Kidney epithelial cell (primary cell): ENCODE measurements at regions not wholly inside any gene's neighbourhood (a gene's known extent, or its start where the extent isn't known, plus 50 kb on each side); places are given as distances from the start of the nearest gene placed in this dataset.

Source experiments
- DNase-seq: peaks from one replicate; pipeline ENCODE4 v3.0.0-alpha.2; 2010; ENCODE audit warnings: low read depth
- H3K27me3 ChIP-seq: 2 replicates; pipeline ENCODE4 v1.6.0; 2011; ENCODE audit warnings: low read length; ENCODE audit not compliant: control insufficient read depth, insufficient read depth
- H3K36me3 ChIP-seq: 2 replicates; pipeline ENCODE4 v1.5.1; 2011; ENCODE audit warnings: low read length; ENCODE audit not compliant: control insufficient read depth, insufficient read depth
- H3K4me3 ChIP-seq: 2 replicates; pipeline ENCODE4 v1.5.1; 2011; ENCODE audit warnings: low read depth, mild to moderate bottlenecking, control low read depth, low read length
- CTCF ChIP-seq: IDR thresholded peaks from 2 replicates; pipeline ENCODE4 v1.5.1; 2011; ENCODE audit warnings: mild to moderate bottlenecking, moderate library complexity, low read length, control low read depth, inconsistent platforms; ENCODE audit not compliant: insufficient read depth, poor library complexity, severe bottlenecking

- DNase-seq = no peak
- no peak for TF ChIP-seq CTCF
- H3K36me3 ChIP-seq = no peaks in the 10 kb centered on the region
- H3K4me3 ChIP-seq = no peak overlapping the region
- H3K27me3 ChIP-seq = no peaks in the 10 kb centered on the region
These were observed 243.1 kb upstream of the SLC39A10 start for GRCh38 chr2:195413944-195414343.

GRCh38 chr2:195413422-195413821 lies 243.6 kb upstream of the SLC39A10 start:
- no peaks in the 10 kb centered on the region for H3K27me3 ChIP-seq
- no peak overlapping the region for H3K4me3 ChIP-seq
- DNase-seq = no peak
- no peak for TF ChIP-seq CTCF
- H3K36me3 ChIP-seq = no peaks in the 10 kb centered on the region

DNA sequence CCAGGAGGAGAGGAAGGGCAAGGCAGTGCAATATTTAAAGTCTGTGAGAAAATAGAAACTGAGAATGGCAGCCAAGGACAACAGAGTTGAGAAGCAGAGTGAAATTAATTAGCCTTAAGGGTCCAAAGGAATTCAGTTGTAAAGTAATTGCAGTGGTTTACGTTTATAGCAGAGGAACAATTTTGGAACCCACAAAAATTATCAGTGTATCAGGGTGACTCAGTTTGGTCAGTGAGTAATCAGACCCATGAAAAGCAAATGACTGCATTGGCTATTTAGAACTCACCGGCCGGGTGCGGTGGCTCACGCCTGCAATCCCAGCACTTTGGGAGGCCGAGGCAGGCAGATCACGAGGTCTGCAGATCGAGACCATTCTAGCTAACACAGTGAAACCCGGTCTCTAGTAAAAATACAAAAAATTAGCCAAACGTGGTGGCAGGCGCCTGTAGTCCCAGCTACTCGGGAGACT lies 245.8 kb upstream of the SLC39A10 start:
- TF ChIP-seq CTCF = no peak
- peak; percentile 21 for DNase-seq
- no peaks in the 10 kb centered on the region for H3K27me3 ChIP-seq
- H3K4me3 ChIP-seq = no peak overlapping the region
- no peaks in the 10 kb centered on the region for H3K36me3 ChIP-seq

DNA sequence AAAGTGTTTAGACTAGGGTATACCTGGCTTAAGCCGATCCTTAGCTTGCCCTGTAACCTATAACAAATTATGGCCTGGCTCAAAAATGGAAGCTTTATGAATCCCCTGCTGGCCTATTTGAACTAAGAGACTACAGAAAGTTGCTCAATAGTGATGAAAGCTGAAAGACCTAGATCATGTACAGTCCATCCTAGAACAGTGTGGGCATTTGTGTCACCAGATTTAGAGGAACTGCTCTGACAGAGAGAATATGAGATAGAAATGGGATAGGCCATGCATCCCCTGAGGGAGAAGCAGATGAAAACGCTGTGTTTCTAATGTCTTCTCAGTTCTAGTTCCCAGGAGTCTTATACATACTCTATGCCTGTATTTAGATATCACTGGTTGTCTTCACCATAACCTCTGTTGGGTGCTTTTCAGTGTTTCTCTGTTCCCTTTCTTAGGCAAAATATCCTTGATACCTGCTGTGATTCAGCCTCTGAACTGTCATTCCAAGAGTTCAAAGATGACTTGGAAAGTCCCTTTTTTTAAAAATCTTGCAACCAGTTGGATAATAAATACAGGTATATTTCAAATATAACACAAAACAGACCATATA lies 246.9 kb upstream of the SLC39A10 start:
- TF ChIP-seq CTCF = no peak
- DNase-seq = no peak

GRCh38 chr2:195408811-195409210 lies 248.2 kb upstream of the SLC39A10 start:
- no peak for DNase-seq
- no peaks in the 10 kb centered on the region for H3K36me3 ChIP-seq
- H3K4me3 ChIP-seq = no peak overlapping the region
- TF ChIP-seq CTCF = no peak
- H3K27me3 ChIP-seq = no peaks in the 10 kb centered on the region

More for the DNA sequence above, 246.9 kb upstream of the SLC39A10 start:
- Histone ChIP-seq H3K36me3 (no peaks in the 10 kb centered on the region), H3K4me3 (no peak overlapping the region), H3K27me3 (no peaks in the 10 kb centered on the region)

GRCh38 chr2:195408196-195408595 lies 248.8 kb upstream of the SLC39A10 start:
- Histone ChIP-seq H3K36me3 (no peaks in the 10 kb centered on the region), H3K4me3 (no peak overlapping the region), H3K27me3 (no peaks in the 10 kb centered on the region)
- no peak for TF ChIP-seq CTCF
- no peak for DNase-seq
